Trophoblast cell (in vitro differentiated cells and primary cell): ENCODE measurements at regions not wholly inside any gene's neighbourhood (a gene's known extent, or its start where the extent isn't known, plus 50 kb on each side); places are given as distances from the start of the nearest gene placed in this dataset.
A peak's percentile ranks its signal among the peaks of the same experiment; 100 is the strongest.

Experiments used
- DNase-seq, 2 donors: peaks; one replicate each; pipeline ENCODE4 v3.0.0-alpha.2; 2016
- H2AFZ ChIP-seq: 2 replicates; pipeline ENCODE4 v1.6.1; 2013; ENCODE audit warnings: low read length, moderate library complexity, mild to moderate bottlenecking; ENCODE audit not compliant: insufficient read depth, poor library complexity
- H2AK5ac ChIP-seq: 2 replicates; pipeline ENCODE4 v1.6.1; 2013; ENCODE audit warnings: mild to moderate bottlenecking, low read length
- H2BK120ac ChIP-seq: 2 replicates; pipeline ENCODE4 v1.6.1; 2013; ENCODE audit warnings: low read length, mild to moderate bottlenecking, moderate library complexity; ENCODE audit not compliant: insufficient read depth, poor library complexity
- H2BK12ac ChIP-seq: 2 replicates; pipeline ENCODE4 v1.6.1; 2013; ENCODE audit warnings: mild to moderate bottlenecking, low read length, moderate library complexity
- H2BK5ac ChIP-seq: 2 replicates; pipeline ENCODE4 v1.6.1; 2013; ENCODE audit warnings: low read length, low read depth, moderate library complexity, mild to moderate bottlenecking; ENCODE audit not compliant: poor library complexity
- H3K14ac ChIP-seq: 2 replicates; pipeline ENCODE4 v1.6.1; 2013; ENCODE audit warnings: mild to moderate bottlenecking, low read length
- H3K18ac ChIP-seq: 2 replicates; pipeline ENCODE4 v1.6.1; 2013; ENCODE audit warnings: mild to moderate bottlenecking, low read length
- H3K23ac ChIP-seq: 2 replicates; pipeline ENCODE4 v1.6.1; 2013; ENCODE audit warnings: low read length
- H3K27ac ChIP-seq: 2 replicates; pipeline ENCODE4 v1.5.1; 2013; ENCODE audit warnings: low read depth, mild to moderate bottlenecking, inconsistent platforms, low read length, moderate library complexity
- H3K27me3 ChIP-seq: 2 replicates; pipeline ENCODE4 v1.6.1; 2013; ENCODE audit warnings: inconsistent platforms, mild to moderate bottlenecking, low read length, moderate library complexity; ENCODE audit not compliant: insufficient read depth
- H3K36me3 ChIP-seq, 2 experiments: 1 replicate in 1 of 2; 2 replicates in 1 of 2; pipeline ENCODE4 v1.6.1; 2013; ENCODE audit warnings: low read length in 2 of 2, mild to moderate bottlenecking in 2 of 2, moderate library complexity in 1 of 2; ENCODE audit not compliant: insufficient read depth in 2 of 2, control insufficient read depth in 1 of 2
- H3K4ac ChIP-seq: 2 replicates; pipeline ENCODE4 v1.6.1; 2013; ENCODE audit warnings: low read depth, mild to moderate bottlenecking, low read length, moderate library complexity
- H3K4me1 ChIP-seq, 2 experiments: 1 replicate in 1 of 2; 2 replicates in 1 of 2; pipeline ENCODE4 v1.6.1; 2013; ENCODE audit warnings: low read length in 2 of 2, mild to moderate bottlenecking in 2 of 2, moderate library complexity in 1 of 2; ENCODE audit not compliant: insufficient read depth in 2 of 2, control insufficient read depth in 1 of 2
- H3K4me2 ChIP-seq: 2 replicates; pipeline ENCODE4 v1.6.1; 2013; ENCODE audit warnings: inconsistent platforms, mild to moderate bottlenecking, low read length, moderate library complexity
- H3K4me3 ChIP-seq: 2 replicates; pipeline ENCODE4 v1.5.1; 2013; ENCODE audit warnings: mild to moderate bottlenecking, low read depth, low read length, inconsistent platforms
- H3K79me1 ChIP-seq: one replicate; pipeline ENCODE4 v1.6.1; 2013; ENCODE audit warnings: low read length
- H3K79me2 ChIP-seq: 2 replicates; pipeline ENCODE4 v1.6.1; 2013; ENCODE audit warnings: low read length, mild to moderate bottlenecking; ENCODE audit not compliant: control insufficient read depth, insufficient read depth, poor library complexity
- H3K9ac ChIP-seq: 2 replicates; pipeline ENCODE4 v1.6.1; 2013; ENCODE audit warnings: mild to moderate bottlenecking, low read length
- H3K9me3 ChIP-seq: 2 replicates; pipeline ENCODE4 v1.6.1; 2013; ENCODE audit warnings: low read depth, mild to moderate bottlenecking, control low read depth, inconsistent platforms, low read length; ENCODE audit not compliant: insufficient read depth
- H4K12ac ChIP-seq: 2 replicates; pipeline ENCODE4 v1.6.1; 2013; ENCODE audit warnings: low read depth, mild to moderate bottlenecking, low read length, moderate library complexity
- H4K8ac ChIP-seq: 2 replicates; pipeline ENCODE4 v1.6.1; 2013; ENCODE audit warnings: low read depth, mild to moderate bottlenecking, low read length, moderate library complexity
- H4K91ac ChIP-seq: one replicate; pipeline ENCODE4 v1.6.1; 2013; ENCODE audit warnings: low read depth, mild to moderate bottlenecking, low read length, moderate library complexity
- WGBS: extraction: QIAGEN DNeasy Blood & Tissue Kit; methylation state at CpG from one replicate; pipeline ENCODE4 v1.1.7; 2013; ENCODE audit warnings: missing lambda C conversion rate; ENCODE audit not compliant: insufficient read length, insufficient coverage; ENCODE audit errors: extremely low coverage; 5-methylcytosine and 5-hydroxymethylcytosine counted together

DNA sequence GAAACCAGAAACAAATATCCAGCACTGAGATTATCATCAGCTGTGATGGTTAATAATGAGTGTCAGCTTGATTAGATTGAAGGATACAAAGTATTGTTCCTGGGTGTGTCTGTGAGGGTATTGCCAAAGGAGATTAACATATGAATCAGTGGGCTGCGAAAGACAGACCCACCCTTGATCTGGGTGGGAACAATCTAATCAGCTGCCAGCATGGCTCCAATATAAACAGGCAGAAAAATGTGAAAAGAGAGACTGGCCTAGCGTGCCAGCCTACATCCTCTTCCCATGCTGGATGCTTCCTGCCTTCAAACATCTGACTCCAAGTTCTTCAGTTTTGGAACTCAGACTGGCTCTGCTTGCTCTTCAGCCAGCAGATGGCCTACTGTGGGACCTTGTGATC is 869.5 kb downstream of the SI start:
- no peak overlapping the region for H3K27ac ChIP-seq
- no peaks in the 10 kb centered on the region for H3K79me1 ChIP-seq
- no peak overlapping the region for H4K8ac ChIP-seq
- H3K18ac ChIP-seq, result no peak overlapping the region
- H4K91ac ChIP-seq, result no peak overlapping the region
- H2BK12ac ChIP-seq, result no peak overlapping the region
- no peak overlapping the region for H3K4me2 ChIP-seq
- no peaks in the 10 kb centered on the region for H3K9me3 ChIP-seq
- H3K4me1 ChIP-seq, result no peaks in the 10 kb centered on the region
- no peak overlapping the region for H2AK5ac ChIP-seq
- H2AFZ ChIP-seq, result no peak overlapping the region
- DNase-seq, result no peak
- H4K12ac ChIP-seq, result no peak overlapping the region
- no peak overlapping the region for H3K4ac ChIP-seq
- WGBS, result no CpG with 5 or more reads among the region's 2 CpGs
- H3K23ac ChIP-seq, result no peak overlapping the region
- H3K14ac ChIP-seq, result no peak overlapping the region
- H2BK5ac ChIP-seq, result no peak overlapping the region
- H3K36me3 ChIP-seq, result no peaks in the 10 kb centered on the region
- H3K27me3 ChIP-seq, result no peaks in the 10 kb centered on the region
- H3K79me2 ChIP-seq, result no peaks in the 10 kb centered on the region
- H3K9ac ChIP-seq, result no peak overlapping the region
- H2BK120ac ChIP-seq, result no peak overlapping the region
- no peak overlapping the region for H3K4me3 ChIP-seq

DNA sequence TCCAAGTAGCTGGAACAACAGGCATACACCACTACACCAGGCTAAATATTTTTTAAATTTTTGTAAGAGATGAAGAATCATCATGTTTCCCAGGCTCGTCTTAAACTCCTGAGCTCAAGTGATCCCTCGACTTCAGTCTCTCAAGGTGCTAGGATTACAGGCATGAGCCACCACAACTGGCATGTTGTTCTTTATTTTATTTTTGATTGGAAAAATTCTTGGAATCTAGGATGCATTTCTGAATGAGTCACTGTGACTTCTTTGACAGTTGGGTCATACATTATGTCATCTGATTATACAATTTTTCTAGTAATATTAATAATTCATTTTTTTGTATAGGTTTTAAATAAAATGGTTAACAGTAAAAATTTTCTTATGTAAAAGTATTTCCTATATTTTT is 870.2 kb downstream of the SI start:
- H4K91ac ChIP-seq, result no peak overlapping the region
- H3K14ac ChIP-seq, result no peak overlapping the region
- no peak overlapping the region for H3K27ac ChIP-seq
- H2BK5ac ChIP-seq, result no peak overlapping the region
- H3K79me2 ChIP-seq, result no peaks in the 10 kb centered on the region
- H3K9me3 ChIP-seq, result no peaks in the 10 kb centered on the region
- WGBS, result no CpG with 5 or more reads among the region's 2 CpGs
- no peak overlapping the region for H3K18ac ChIP-seq
- no peak overlapping the region for H4K8ac ChIP-seq
- no peak overlapping the region for H2AK5ac ChIP-seq
- no peak overlapping the region for H3K4me2 ChIP-seq
- no peak overlapping the region for H4K12ac ChIP-seq
- no peak overlapping the region for H2BK120ac ChIP-seq
- peak in 1 of 2 donors; percentile 16 for DNase-seq
- H3K9ac ChIP-seq, result no peak overlapping the region
- H3K4me1 ChIP-seq, result no peaks in the 10 kb centered on the region
- H3K23ac ChIP-seq, result no peak overlapping the region
- no peaks in the 10 kb centered on the region for H3K27me3 ChIP-seq
- no peak overlapping the region for H3K4ac ChIP-seq
- no peak overlapping the region for H2AFZ ChIP-seq
- no peaks in the 10 kb centered on the region for H3K36me3 ChIP-seq
- no peak overlapping the region for H2BK12ac ChIP-seq
- no peak overlapping the region for H3K4me3 ChIP-seq
- H3K79me1 ChIP-seq, result no peaks in the 10 kb centered on the region

DNA sequence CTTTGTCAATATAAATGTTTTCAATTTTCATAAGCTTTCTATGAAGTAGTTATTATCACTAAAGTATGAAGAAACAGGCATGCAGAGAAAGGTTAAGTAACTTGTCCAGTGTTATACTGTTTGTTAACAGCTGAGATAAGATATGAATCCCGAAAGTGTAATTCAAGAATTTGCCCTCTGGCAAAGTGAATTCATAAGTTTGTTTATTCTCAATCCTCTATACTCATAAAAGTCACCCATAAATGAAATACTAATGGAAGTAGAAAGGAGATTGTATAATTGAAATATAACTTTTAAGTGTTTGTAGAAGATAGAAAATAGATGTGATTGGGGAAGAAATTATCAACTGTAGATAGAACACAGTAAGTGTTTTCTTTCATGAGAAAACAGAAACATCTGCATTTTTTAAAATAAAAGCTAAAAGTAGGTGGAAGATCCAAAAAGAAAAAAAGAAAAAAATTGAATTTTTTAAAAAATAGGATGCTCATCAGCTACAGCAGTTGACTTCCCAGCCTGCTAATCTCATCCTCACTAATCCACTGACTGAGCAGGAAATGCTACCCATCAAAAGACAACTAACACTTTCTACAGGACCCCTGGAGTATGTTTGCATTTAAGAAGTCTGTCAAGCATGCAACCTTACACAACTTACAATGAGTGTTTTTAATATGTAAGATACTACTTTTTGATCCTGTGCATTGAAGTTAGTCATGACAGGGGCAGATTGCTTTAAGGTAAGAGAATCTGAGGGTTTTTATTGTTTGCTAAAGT is 878.1 kb downstream of the SI start:
- H3K79me2 ChIP-seq, result no peaks in the 10 kb centered on the region
- no peak overlapping the region for H2BK5ac ChIP-seq
- H4K12ac ChIP-seq, result no peak overlapping the region
- no peaks in the 10 kb centered on the region for H3K36me3 ChIP-seq
- no peak overlapping the region for H2BK120ac ChIP-seq
- H3K27ac ChIP-seq, result no peak overlapping the region
- H3K4me2 ChIP-seq, result no peak overlapping the region
- H3K4me1 ChIP-seq, result no peaks in the 10 kb centered on the region
- no peak overlapping the region for H2BK12ac ChIP-seq
- no peak overlapping the region for H3K4ac ChIP-seq
- no peak overlapping the region for H4K8ac ChIP-seq
- DNase-seq, result peak in 1 of 2 donors; percentile 64
- H3K4me3 ChIP-seq, result no peak overlapping the region
- H3K23ac ChIP-seq, result no peak overlapping the region
- no peak overlapping the region for H2AK5ac ChIP-seq
- no CpG with 5 or more reads among the region's 1 CpG for WGBS
- H3K27me3 ChIP-seq, result no peaks in the 10 kb centered on the region
- H2AFZ ChIP-seq, result no peak overlapping the region
- H3K79me1 ChIP-seq, result no peaks in the 10 kb centered on the region
- H4K91ac ChIP-seq, result no peak overlapping the region
- no peak overlapping the region for H3K9ac ChIP-seq
- no peaks in the 10 kb centered on the region for H3K9me3 ChIP-seq
- H3K14ac ChIP-seq, result no peak overlapping the region
- H3K18ac ChIP-seq, result no peak overlapping the region

DNA sequence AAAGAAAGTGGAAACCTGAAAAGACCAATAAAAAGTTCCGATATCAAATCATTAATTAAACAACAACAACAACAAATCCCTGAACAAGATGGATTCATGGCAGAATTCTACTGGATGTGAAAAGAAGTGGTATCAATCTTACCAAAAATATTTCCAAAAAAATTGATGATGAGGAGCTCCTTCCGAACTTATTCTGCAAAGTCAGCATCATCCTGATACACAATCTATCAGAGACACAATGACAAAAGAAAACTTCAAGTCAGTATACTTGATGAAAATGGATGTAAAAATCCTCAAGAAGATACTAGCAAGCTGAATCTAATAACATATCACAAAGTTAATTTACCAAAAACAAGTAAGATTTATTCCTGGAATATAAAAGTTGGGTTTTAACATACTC is 881.8 kb downstream of the SI start:
- H4K8ac ChIP-seq, result no peak overlapping the region
- H3K4me1 ChIP-seq, result no peaks in the 10 kb centered on the region
- H3K36me3 ChIP-seq, result no peaks in the 10 kb centered on the region
- no peaks in the 10 kb centered on the region for H3K9me3 ChIP-seq
- no peak overlapping the region for H2BK120ac ChIP-seq
- H3K18ac ChIP-seq, result no peak overlapping the region
- H3K4me3 ChIP-seq, result no peak overlapping the region
- no peak for DNase-seq
- H4K12ac ChIP-seq, result no peak overlapping the region
- H3K23ac ChIP-seq, result no peak overlapping the region
- no peak overlapping the region for H2AFZ ChIP-seq
- H3K4me2 ChIP-seq, result no peak overlapping the region
- H3K79me1 ChIP-seq, result no peaks in the 10 kb centered on the region
- H2BK5ac ChIP-seq, result no peak overlapping the region
- no peak overlapping the region for H4K91ac ChIP-seq
- no CpG with 5 or more reads among the region's 2 CpGs for WGBS
- H3K79me2 ChIP-seq, result no peaks in the 10 kb centered on the region
- no peak overlapping the region for H2AK5ac ChIP-seq
- H3K27ac ChIP-seq, result no peak overlapping the region
- H3K9ac ChIP-seq, result no peak overlapping the region
- H2BK12ac ChIP-seq, result no peak overlapping the region
- no peak overlapping the region for H3K4ac ChIP-seq
- H3K14ac ChIP-seq, result no peak overlapping the region
- no peaks in the 10 kb centered on the region for H3K27me3 ChIP-seq
